Adrenal gland (tissue), 9 donors: ENCODE measurements at regions not wholly inside any gene's neighbourhood (a gene's known extent, or its start where the extent isn't known, plus 50 kb on each side); places are given as distances from the start of the nearest gene placed in this dataset.

Source experiments
- DNase-seq, 7 donors: peaks; one replicate each; pipeline ENCODE4 v3.0.0-alpha.2; 2019 to 2020
- H3K27ac ChIP-seq, 5 donors: fragments of 200-600 bp; sonication (generic) in 4 of 5; 1 replicate in 3 of 5; 2 replicates in 2 of 5; pipeline versions ENCODE4 v1.5.1 to v1.8.0; 2016 to 2020; ENCODE audit warnings: mild to moderate bottlenecking in 1 of 5
- H3K27me3 ChIP-seq: fragments of 200-600 bp; 2 replicates; pipeline ENCODE4 v1.8.0; 2021
- H3K36me3 ChIP-seq, 2 donors: fragments of 200-600 bp; replicated peaks in 1 of 2; 1 replicate in 1 of 2; 2 replicates in 1 of 2; pipeline versions ENCODE4 v1.5.1 to v1.8.0; 2018 to 2022
- H3K4me1 ChIP-seq, 2 donors: fragments of 200-600 bp; replicated peaks in 1 of 2; 1 replicate in 1 of 2; 2 replicates in 1 of 2; pipeline versions ENCODE4 v1.5.1 to v1.8.0; 2018 to 2021
- H3K4me3 ChIP-seq, 4 donors: fragments of 200-600 bp; sonication (generic) in 3 of 4; one replicate each; pipeline ENCODE4 v1.5.1; 2016 to 2018
- H3K9me3 ChIP-seq, 3 donors: fragments of 200-600 bp; sonication (generic) in 1 of 3; replicated peaks in 1 of 3; 1 replicate in 2 of 3; 2 replicates in 1 of 3; pipeline versions ENCODE4 v1.5.1 to v1.8.0; 2016 to 2021
- CTCF ChIP-seq, 6 experiments: fragments of 450-650 bp in 4 of 6; fragments of 200-600 bp in 2 of 6; sonication (generic) in 1 of 6; IDR thresholded peaks; 1 replicate in 5 of 6; 2 replicates in 1 of 6; pipeline versions ENCODE4 v1.5.1 to v1.8.0; 2016 to 2021; ENCODE audit warnings: antibody characterized with exemption in 6 of 6, mild to moderate bottlenecking in 2 of 6, moderate library complexity in 1 of 6
- POLR2A ChIP-seq, 2 donors: fragments of 450-650 bp; IDR thresholded peaks; one replicate each; pipeline ENCODE4 v1.6.1; 2017; ENCODE audit warnings: antibody characterized with exemption in 2 of 2, mild to moderate bottlenecking in 2 of 2, moderate library complexity in 1 of 2
- WGBS, 4 donors: extraction: QIAGEN DNeasy Blood & Tissue Kit in 2 of 4; methylation state at CpG; one replicate each; pipeline versions ENCODE4 v1.1.5 to v1.1.7; 2013 to 2017; 5-methylcytosine and 5-hydroxymethylcytosine counted together
- intact Hi-C, 2 donors: fragments of 100-400 bp; cut with DNase I; formaldehyde crosslinking; loops; one replicate each; pipeline versions ENCODE4 v1.14.1 to v1.15.0; 2022 to 2023
- donor health status: healthy with polysubstance abuse.
- donor health status: Bipolar disorder and iron deficiency.
- donor health status: DM: yes; HTN: yes; CAD: no.
- donor health status: DM: no; HTN: no; CAD: no.
- donor health status: DM: no; HTN: no; CAD: no.

GRCh38 chr2:211259831-211260476 lies 703.6 kb downstream of the CPS1 start:
- Histone ChIP-seq H3K4me1 (no peaks in the 10 kb centered on the region), H3K27ac (no peak overlapping the region), H3K4me3 (no peak overlapping the region), H3K27me3 (no peaks in the 10 kb centered on the region), H3K9me3 (no peaks in the 10 kb centered on the region), H3K36me3 (no peaks in the 10 kb centered on the region)
- WGBS, 4 donors, result 31 to 40% (median 38%) methylated on average over 4 of the region's 4 CpGs
- TF ChIP-seq CTCF (IDR thresholded peaks at IDR 0.05) (no peak), POLR2A (IDR thresholded peaks at IDR 0.05) (no peak)
- no peak for DNase-seq
- intact Hi-C loops, result no loop called here

- intact Hi-C loops, result no loop called here
- no peak overlapping the region for H3K4me3 ChIP-seq
- H3K4me1 ChIP-seq, result no peaks in the 10 kb centered on the region
- TF ChIP-seq CTCF (IDR thresholded peaks at IDR 0.05) (no peak), POLR2A (IDR thresholded peaks at IDR 0.05) (no peak)
- 57 to 80% (median 65%) methylated on average over 1 of the region's 1 CpG for WGBS, 4 donors
- no peaks in the 10 kb centered on the region for H3K36me3 ChIP-seq
- no peak for DNase-seq
- no peak overlapping the region for H3K27ac ChIP-seq
- no peaks in the 10 kb centered on the region for H3K9me3 ChIP-seq
- H3K27me3 ChIP-seq, result no peaks in the 10 kb centered on the region
Measured at GRCh38 chr2:211270257-211270656, 713.9 kb downstream of the CPS1 start.

GRCh38 chr2:211281430-211282073 lies 725.2 kb downstream of the CPS1 start:
- WGBS, 4 donors, result 38 to 59% (median 48%) methylated on average over 2 of the region's 2 CpGs

GRCh38 chr2:211302676-211303075 lies 746.3 kb downstream of the CPS1 start:
- H3K4me1 ChIP-seq, result no peaks in the 10 kb centered on the region
- intact Hi-C loops, result no loop called here
- no peaks in the 10 kb centered on the region for H3K27me3 ChIP-seq
- DNase-seq, result no peak
- no peak for TF ChIP-seq CTCF (IDR thresholded peaks at IDR 0.05)
- TF ChIP-seq POLR2A (IDR thresholded peaks at IDR 0.05), result no peak
- H3K27ac ChIP-seq, result no peak overlapping the region
- H3K4me3 ChIP-seq, result no peak overlapping the region
- H3K9me3 ChIP-seq, result no peaks in the 10 kb centered on the region
- 42 to 54% (median 49%) methylated on average over 4 of the region's 4 CpGs for WGBS, 4 donors
- no peaks in the 10 kb centered on the region for H3K36me3 ChIP-seq

More at GRCh38 chr2:211281430-211282073, 725.2 kb downstream of the CPS1 start:
- no peak for DNase-seq
- H3K27ac ChIP-seq, result no peak overlapping the region
- H3K27me3 ChIP-seq, result no peaks in the 10 kb centered on the region
- H3K9me3 ChIP-seq, result no peaks in the 10 kb centered on the region
- intact Hi-C loops, result no loop called here
- no peak overlapping the region for H3K4me3 ChIP-seq
- TF ChIP-seq CTCF (IDR thresholded peaks at IDR 0.05) (no peak), POLR2A (IDR thresholded peaks at IDR 0.05) (no peak)
- no peaks in the 10 kb centered on the region for H3K4me1 ChIP-seq
- no peaks in the 10 kb centered on the region for H3K36me3 ChIP-seq
